HepG2 (cell line): ENCODE measurements at regions not wholly inside any gene's neighbourhood (a gene's known extent, or its start where the extent isn't known, plus 50 kb on each side); places are given as distances from the start of the nearest gene placed in this dataset.
A peak's percentile ranks its signal among the peaks of the same experiment; 100 is the strongest.

Source experiments
- ATAC-seq: fragments of 200-7000 bp; cut with Tn5 transposase; 3 replicates; pipeline ENCODE4 v1.9.1; 2020; ENCODE audit warnings: mild to moderate bottlenecking, moderate library complexity
- BruUV-seq: library from RNA; stranded (reverse); fragments of 400-500 nt; replicated peaks from 2 replicates; lab custom pipeline; 2021; lab: Mats Ljungman, UMichigan
- CTCF ChIA-PET: fragments of 300-600 bp; formaldehyde crosslinking; extraction: SDS; loops from one replicate; lab custom pipeline; 2021; ENCODE audit warnings: low total read pairs, inconsistent platforms, low intra/inter-chr PET ratio; lab: Yijun Ruan, JAX
- POLR2A ChIA-PET: fragments of 350-600 bp; sonication (Branson Sonifier 250); formaldehyde crosslinking; loops from one replicate; lab custom pipeline; 2020; ENCODE audit warnings: antibody characterized with exemption, inconsistent platforms; lab: Yijun Ruan, JAX
- DNase-seq: peaks from one replicate; pipeline ENCODE4 v3.0.0-alpha.2; 2015; ENCODE audit warnings: low spot score
- FAIRE-seq: peaks from 3 replicates; lab custom pipeline; 2011; peaks lifted over from hg19 to GRCh38; lab: Jason Lieb, UNC
- H2AFZ ChIP-seq: one replicate; pipeline ENCODE4 v1.6.1; 2011; ENCODE audit warnings: low read length, inconsistent platforms
- H3K27ac ChIP-seq: fragments of 300-600 bp; 3 replicates; pipeline ENCODE4 v1.8.0; 2011; ENCODE audit warnings: mixed run types, mild to moderate bottlenecking, mixed read lengths, low read length, inconsistent platforms; ENCODE audit not compliant: insufficient read depth; ENCODE audit errors: extremely low read length
- H3K27me3 ChIP-seq, 2 experiments: fragments of 200-600 bp in 1 of 2; 2 replicates in 1 of 2; 3 replicates in 1 of 2; pipeline versions ENCODE4 v1.6.0 to v1.8.0; 2011; ENCODE audit warnings: low read length in 2 of 2, mild to moderate bottlenecking in 2 of 2, moderate library complexity in 2 of 2, inconsistent platforms in 1 of 2; ENCODE audit not compliant: insufficient read depth in 2 of 2, control insufficient read depth in 1 of 2
- H3K36me3 ChIP-seq, 2 experiments: fragments of 200-600 bp in 1 of 2; replicated peaks in 1 of 2; 2 replicates in 1 of 2; 3 replicates in 1 of 2; pipeline versions ENCODE4 v1.5.1 to v1.8.0; 2011; ENCODE audit warnings: low read length in 2 of 2, inconsistent platforms in 1 of 2; ENCODE audit not compliant: insufficient read depth in 2 of 2, control insufficient read depth in 1 of 2
- H3K4me1 ChIP-seq: 2 replicates; pipeline ENCODE4 v1.5.1; 2012; ENCODE audit warnings: low read length, inconsistent platforms; ENCODE audit not compliant: insufficient read depth
- H3K4me2 ChIP-seq: 2 replicates; pipeline ENCODE4 v1.6.0; 2011; ENCODE audit warnings: low read depth, low read length, inconsistent platforms
- H3K4me3 ChIP-seq, 3 experiments: fragments of 200-600 bp in 1 of 3; sonication (generic), shearing (Covaris generic) in 1 of 3; replicated peaks in 1 of 3; 2 replicates each; pipeline ENCODE4 v1.5.1; 2011 to 2016; ENCODE audit warnings: low read length in 3 of 3, inconsistent platforms in 2 of 3, low read depth in 2 of 3, mild to moderate bottlenecking in 2 of 3, control low read depth in 1 of 3, mixed read lengths in 1 of 3; ENCODE audit not compliant: insufficient read depth in 1 of 3
- H3K79me2 ChIP-seq: one replicate; pipeline ENCODE4 v1.6.1; 2011; ENCODE audit warnings: low read length, inconsistent platforms; ENCODE audit not compliant: insufficient read depth
- H3K9ac ChIP-seq: 2 replicates; pipeline ENCODE4 v1.6.0; 2011; ENCODE audit warnings: mild to moderate bottlenecking, low read depth, low read length, inconsistent platforms; ENCODE audit not compliant: insufficient read depth
- H3K9me3 ChIP-seq: 2 replicates; pipeline ENCODE4 v1.5.1; 2012; ENCODE audit warnings: mild to moderate bottlenecking, low read length
- H4K20me1 ChIP-seq: 2 replicates; pipeline ENCODE4 v1.6.0; 2011; ENCODE audit warnings: inconsistent platforms, mild to moderate bottlenecking, low read length, moderate library complexity; ENCODE audit not compliant: insufficient read depth
- CENPX ChIP-seq: sonication (generic); formaldehyde crosslinking; IDR thresholded peaks from 2 replicates; pipeline ENCODE4 v1.9.0; 2021; ENCODE audit warnings: mild to moderate bottlenecking, missing genetic modification reagents, moderate library complexity
- GPN1 ChIP-seq: sonication (generic); formaldehyde crosslinking; IDR thresholded peaks from 2 replicates; pipeline ENCODE4 v1.5.1; 2020; ENCODE audit warnings: missing genetic modification reagents, borderline replicate concordance
- HNF4G ChIP-seq, 2 experiments: sonication (generic) in 1 of 2; formaldehyde crosslinking in 1 of 2; IDR thresholded peaks; 2 replicates each; pipeline versions ENCODE4 v1.4.0 to v1.6.1; 2011 to 2020; ENCODE audit warnings: borderline replicate concordance in 2 of 2, low read depth in 2 of 2, mild to moderate bottlenecking in 2 of 2, low read length in 1 of 2, missing genetic modification reagents in 1 of 2, moderate library complexity in 1 of 2
- KDM2A ChIP-seq: sonication (generic); formaldehyde crosslinking; IDR thresholded peaks from 2 replicates; pipeline ENCODE4 v1.4.0; 2020; ENCODE audit warnings: low read depth, missing genetic modification reagents, borderline replicate concordance
- NFE2L2 ChIP-seq: fragments of 150-350 bp; IDR thresholded peaks from 2 replicates; pipeline ENCODE4 v1.6.1; 2014; ENCODE audit warnings: low read length
- PHF8 ChIP-seq: sonication (generic); formaldehyde crosslinking; IDR thresholded peaks from 2 replicates; pipeline ENCODE4 v1.5.0; 2020; ENCODE audit warnings: missing genetic modification reagents
- ZNF12 ChIP-seq: sonication (generic); formaldehyde crosslinking; IDR thresholded peaks from 2 replicates; pipeline ENCODE4 v1.5.0; 2020; ENCODE audit warnings: missing genetic modification reagents
- ZNF780A ChIP-seq: sonication (generic); formaldehyde crosslinking; IDR thresholded peaks from 2 replicates; pipeline ENCODE4 v1.8.0; 2022; ENCODE audit warnings: mild to moderate bottlenecking, missing genetic modification reagents, moderate library complexity
- in situ Hi-C: cut with HindIII; loops from 2 replicates; pipeline ENCODE4 v1.10.0; 2017; ENCODE audit warnings: low pct_unique_long_range_greater_than_20kb; ENCODE audit not compliant: extremely low pct_ligation_motif_present
- intact Hi-C: fragments of 100-400 bp; cut with micrococcal nuclease; formaldehyde crosslinking; loops from one replicate; pipeline ENCODE4 v1.10.0; 2022; ENCODE audit not compliant: unreplicated experiment
- TF ChIP-seq, protein P1 (sequence below): sonication (generic); formaldehyde crosslinking; IDR thresholded peaks from 2 replicates; pipeline ENCODE4 v1.5.1; 2020; ENCODE audit warnings: missing genetic modification reagents, mild to moderate bottlenecking, borderline replicate concordance
- TF ChIP-seq, protein P2 (sequence below): sonication (generic); formaldehyde crosslinking; IDR thresholded peaks from 2 replicates; pipeline ENCODE4 v1.4.0; 2020; ENCODE audit warnings: missing genetic modification reagents, borderline replicate concordance
- TF ChIP-seq, protein P3 (sequence below): sonication (generic); formaldehyde crosslinking; IDR thresholded peaks from 2 replicates; pipeline ENCODE4 v1.9.0; 2021; ENCODE audit warnings: missing genetic modification reagents, mild to moderate bottlenecking, borderline replicate concordance

DNA sequence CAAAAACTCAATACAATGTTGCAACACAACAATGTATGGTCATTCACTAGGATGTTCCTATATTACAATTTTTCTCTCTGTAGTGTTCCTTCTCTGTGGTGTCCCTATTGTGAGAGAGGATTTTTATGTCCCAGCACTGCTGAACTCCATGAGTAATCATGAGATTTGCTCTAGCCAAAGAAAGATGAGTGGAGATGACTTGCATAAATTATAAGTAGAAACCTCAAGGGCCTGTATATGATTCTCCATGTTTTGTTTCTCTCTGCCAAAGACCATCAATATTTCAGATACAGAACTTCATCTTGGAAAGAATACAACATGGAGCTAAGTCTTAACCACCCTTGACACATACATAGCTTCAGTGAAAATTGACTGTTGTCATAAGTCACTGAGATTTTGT lies 579.1 kb downstream of the TMTC2 start:
- POLR2A ChIA-PET, result no interaction called here
- Histone ChIP-seq H3K27me3 (no peaks in the 10 kb centered on the region), H3K79me2 (no peaks in the 10 kb centered on the region), H4K20me1 (no peaks in the 10 kb centered on the region), H3K36me3 (no peaks in the 10 kb centered on the region), H2AFZ (no peak overlapping the region), H3K9me3 (peaks cover 59% of the 10 kb centered on the region), H3K27ac (no peak overlapping the region), H3K4me1 (no peaks in the 10 kb centered on the region), H3K9ac (no peak overlapping the region), H3K4me2 (no peak overlapping the region), H3K4me3 (no peak overlapping the region)
- CTCF ChIA-PET, result no interaction called here
- in situ Hi-C loops (no loop called here), intact Hi-C loops (no loop called here)
- no peak for TF ChIP-seq CENPX (CRISPR knock-in tag)
- TF ChIP-seq, protein P1, sequence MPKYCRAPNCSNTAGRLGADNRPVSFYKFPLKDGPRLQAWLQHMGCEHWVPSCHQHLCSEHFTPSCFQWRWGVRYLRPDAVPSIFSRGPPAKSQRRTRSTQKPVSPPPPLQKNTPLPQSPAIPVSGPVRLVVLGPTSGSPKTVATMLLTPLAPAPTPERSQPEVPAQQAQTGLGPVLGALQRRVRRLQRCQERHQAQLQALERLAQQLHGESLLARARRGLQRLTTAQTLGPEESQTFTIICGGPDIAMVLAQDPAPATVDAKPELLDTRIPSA (CRISPR knock-in tag), result no peak
- peak; percentile 53; the same call in 1 of the 2 replicates for TF ChIP-seq NFE2L2
- ATAC-seq (no peak), DNase-seq (no peak), FAIRE-seq (no peak)
- no TSS peak for BruUV-seq

DNA sequence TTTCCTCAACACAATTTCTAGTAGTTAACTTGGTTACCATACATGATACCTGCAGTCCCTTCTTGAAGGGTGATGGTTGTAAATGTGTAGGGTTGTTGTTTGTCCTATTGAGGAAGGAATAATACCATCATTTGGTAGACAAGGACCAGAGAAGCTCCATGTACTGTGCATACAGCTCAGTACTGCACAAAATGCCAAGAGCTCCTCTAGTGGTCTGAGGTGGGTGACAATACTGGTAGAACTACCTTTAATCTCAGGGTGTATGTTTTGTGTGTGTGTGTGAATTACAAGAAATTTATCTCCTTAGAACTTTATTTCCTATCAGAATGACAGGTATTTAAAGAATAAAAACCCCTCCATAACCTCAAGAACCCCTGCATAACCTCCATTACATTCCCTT lies 575.3 kb downstream of the TMTC2 start:
- BruUV-seq, result no TSS peak
- CTCF ChIA-PET, result no interaction called here
- DNase-seq, result no peak
- TF ChIP-seq ZNF780A (CRISPR knock-in tag) (no peak), GPN1 (CRISPR knock-in tag) (no peak), HNF4G (IDR thresholded peaks at IDR 0.05; ENCODE audit: borderline replicate concordance, low read depth, low read length) (no peak), HNF4G (CRISPR knock-in tag; IDR thresholded peaks at IDR 0.05; ENCODE audit: borderline replicate concordance, low read depth) (no peak), PHF8 (CRISPR knock-in tag) (no peak), KDM2A (CRISPR knock-in tag) (no peak), ZNF12 (CRISPR knock-in tag) (no peak)
- TF ChIP-seq, protein P2, sequence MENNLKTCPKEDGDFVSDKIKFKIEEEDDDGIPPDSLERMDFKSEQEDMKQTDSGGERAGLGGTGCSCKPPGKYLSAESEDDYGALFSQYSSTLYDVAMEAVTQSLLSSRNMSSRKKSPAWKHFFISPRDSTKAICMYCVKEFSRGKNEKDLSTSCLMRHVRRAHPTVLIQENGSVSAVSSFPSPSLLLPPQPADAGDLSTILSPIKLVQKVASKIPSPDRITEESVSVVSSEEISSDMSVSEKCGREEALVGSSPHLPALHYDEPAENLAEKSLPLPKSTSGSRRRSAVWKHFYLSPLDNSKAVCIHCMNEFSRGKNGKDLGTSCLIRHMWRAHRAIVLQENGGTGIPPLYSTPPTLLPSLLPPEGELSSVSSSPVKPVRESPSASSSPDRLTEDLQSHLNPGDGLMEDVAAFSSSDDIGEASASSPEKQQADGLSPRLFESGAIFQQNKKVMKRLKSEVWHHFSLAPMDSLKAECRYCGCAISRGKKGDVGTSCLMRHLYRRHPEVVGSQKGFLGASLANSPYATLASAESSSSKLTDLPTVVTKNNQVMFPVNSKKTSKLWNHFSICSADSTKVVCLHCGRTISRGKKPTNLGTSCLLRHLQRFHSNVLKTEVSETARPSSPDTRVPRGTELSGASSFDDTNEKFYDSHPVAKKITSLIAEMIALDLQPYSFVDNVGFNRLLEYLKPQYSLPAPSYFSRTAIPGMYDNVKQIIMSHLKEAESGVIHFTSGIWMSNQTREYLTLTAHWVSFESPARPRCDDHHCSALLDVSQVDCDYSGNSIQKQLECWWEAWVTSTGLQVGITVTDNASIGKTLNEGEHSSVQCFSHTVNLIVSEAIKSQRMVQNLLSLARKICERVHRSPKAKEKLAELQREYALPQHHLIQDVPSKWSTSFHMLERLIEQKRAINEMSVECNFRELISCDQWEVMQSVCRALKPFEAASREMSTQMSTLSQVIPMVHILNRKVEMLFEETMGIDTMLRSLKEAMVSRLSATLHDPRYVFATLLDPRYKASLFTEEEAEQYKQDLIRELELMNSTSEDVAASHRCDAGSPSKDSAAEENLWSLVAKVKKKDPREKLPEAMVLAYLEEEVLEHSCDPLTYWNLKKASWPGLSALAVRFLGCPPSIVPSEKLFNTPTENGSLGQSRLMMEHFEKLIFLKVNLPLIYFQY (CRISPR knock-in tag), result no peak
- TF ChIP-seq, protein P3, sequence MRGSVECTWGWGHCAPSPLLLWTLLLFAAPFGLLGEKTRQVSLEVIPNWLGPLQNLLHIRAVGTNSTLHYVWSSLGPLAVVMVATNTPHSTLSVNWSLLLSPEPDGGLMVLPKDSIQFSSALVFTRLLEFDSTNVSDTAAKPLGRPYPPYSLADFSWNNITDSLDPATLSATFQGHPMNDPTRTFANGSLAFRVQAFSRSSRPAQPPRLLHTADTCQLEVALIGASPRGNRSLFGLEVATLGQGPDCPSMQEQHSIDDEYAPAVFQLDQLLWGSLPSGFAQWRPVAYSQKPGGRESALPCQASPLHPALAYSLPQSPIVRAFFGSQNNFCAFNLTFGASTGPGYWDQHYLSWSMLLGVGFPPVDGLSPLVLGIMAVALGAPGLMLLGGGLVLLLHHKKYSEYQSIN, result no peak

More for the DNA sequence above, 575.3 kb downstream of the TMTC2 start:
- POLR2A ChIA-PET, result no interaction called here
- H4K20me1 ChIP-seq, result no peaks in the 10 kb centered on the region
- H3K4me3 ChIP-seq, result no peak overlapping the region
- no peaks in the 10 kb centered on the region for H3K4me1 ChIP-seq
- no peak overlapping the region for H3K9ac ChIP-seq
- no peak overlapping the region for H3K27ac ChIP-seq
- no peaks in the 10 kb centered on the region for H3K36me3 ChIP-seq
- H3K79me2 ChIP-seq, result no peaks in the 10 kb centered on the region
- ATAC-seq, result no peak
- intact Hi-C loops (no loop called here), in situ Hi-C loops (no loop called here)
- H2AFZ ChIP-seq, result no peak overlapping the region
- H3K27me3 ChIP-seq, result no peaks in the 10 kb centered on the region
- no peak for FAIRE-seq
- peaks cover 41% of the 10 kb centered on the region for H3K9me3 ChIP-seq
- no peak overlapping the region for H3K4me2 ChIP-seq
